Umbilical cord (tissue), 1 donor: ENCODE measurements at regions not wholly inside any gene's neighbourhood (a gene's known extent, or its start where the extent isn't known, plus 50 kb on each side); places are given as distances from the start of the nearest gene placed in this dataset.
"Not testable (repeated sequence)": the region's sequence is repeated elsewhere in the genome, so short reads cannot be mapped to it uniquely, and the experiment has no call there.

Experiments used
- DNase-seq: peaks from one replicate; pipeline ENCODE4 v3.0.0-alpha.2; 2015; ENCODE audit warnings: low spot score

GRCh38 chr3:118231578-118231977 lies 803.1 kb downstream of the IGSF11 start:
- DNase-seq = no peak

GRCh38 chr3:118239253-118239652 lies 795.4 kb downstream of the IGSF11 start:
- DNase-seq = no peak

- no peak for DNase-seq
Observed at GRCh38 chr3:118244761-118245160, 789.9 kb downstream of the IGSF11 start.

- DNase-seq = no peak
Observed at GRCh38 chr3:118245312-118245711, 789.3 kb downstream of the IGSF11 start.

- DNase-seq = not testable (repeated sequence)
Observed at GRCh38 chr3:118258850-118259249, 775.8 kb downstream of the IGSF11 start.

GRCh38 chr3:118262800-118263402 lies 771.7 kb downstream of the IGSF11 start:
- no peak for DNase-seq

GRCh38 chr3:118267588-118267987 lies 767.1 kb downstream of the IGSF11 start:
- no peak for DNase-seq

- DNase-seq = no peak
Observed at GRCh38 chr3:118269537-118270125, 765.0 kb downstream of the IGSF11 start.

- DNase-seq = no peak
Observed at GRCh38 chr3:118272991-118273390, 761.7 kb downstream of the IGSF11 start.

GRCh38 chr3:118277814-118278213 lies 756.8 kb downstream of the IGSF11 start:
- no peak for DNase-seq

GRCh38 chr3:118292841-118293240 lies 741.8 kb downstream of the IGSF11 start:
- DNase-seq = no peak

GRCh38 chr3:118298133-118298532 lies 736.5 kb downstream of the IGSF11 start:
- no peak for DNase-seq

GRCh38 chr3:118304557-118304956 lies 730.1 kb downstream of the IGSF11 start:
- no peak for DNase-seq

- DNase-seq = no peak
Observed at GRCh38 chr3:118332699-118333098, 701.9 kb downstream of the IGSF11 start.

GRCh38 chr3:118337649-118338048 lies 697.0 kb downstream of the IGSF11 start:
- no peak for DNase-seq

- DNase-seq = no peak
Observed at GRCh38 chr3:118347396-118348168, 687.1 kb downstream of the IGSF11 start.

GRCh38 chr3:118348169-118348557 lies 686.5 kb downstream of the IGSF11 start:
- no peak for DNase-seq

- DNase-seq = no peak
Observed at GRCh38 chr3:118354556-118354955, 680.1 kb downstream of the IGSF11 start.

GRCh38 chr3:118369892-118370491 lies 664.7 kb downstream of the IGSF11 start:
- DNase-seq = no peak

GRCh38 chr3:118380576-118380975 lies 654.1 kb downstream of the IGSF11 start:
- DNase-seq = no peak

- no peak for DNase-seq
Observed at GRCh38 chr3:118396491-118396890, 638.2 kb downstream of the IGSF11 start.

GRCh38 chr3:118400086-118400485 lies 634.6 kb downstream of the IGSF11 start:
- no peak for DNase-seq

GRCh38 chr3:118400886-118401285 lies 633.8 kb downstream of the IGSF11 start:
- DNase-seq = no peak
